Colonic mucosa (tissue), 4 donors: ENCODE measurements at regions not wholly inside any gene's neighbourhood (a gene's known extent, or its start where the extent isn't known, plus 50 kb on each side); places are given as distances from the start of the nearest gene placed in this dataset.

Experiments
- DNase-seq: peaks from one replicate; pipeline ENCODE4 v3.0.0-alpha.2; 2020
- H3K27ac ChIP-seq: fragments of 200-600 bp; one replicate; pipeline ENCODE4 v1.8.0; 2021
- H3K27me3 ChIP-seq: fragments of 200-600 bp; one replicate; pipeline ENCODE4 v1.8.0; 2021
- H3K36me3 ChIP-seq: fragments of 200-600 bp; one replicate; pipeline ENCODE4 v1.8.0; 2021
- H3K4me1 ChIP-seq: fragments of 200-600 bp; one replicate; pipeline ENCODE4 v1.8.0; 2021; ENCODE audit warnings: mild to moderate bottlenecking
- H3K4me3 ChIP-seq: fragments of 200-600 bp; one replicate; pipeline ENCODE4 v1.8.0; 2021
- H3K9ac ChIP-seq, 2 donors: one replicate each; pipeline ENCODE4 v1.7.0; 2013; ENCODE audit warnings: control low read depth in 2 of 2, low read depth in 2 of 2, low read length in 2 of 2
- H3K9me3 ChIP-seq: fragments of 200-600 bp; one replicate; pipeline ENCODE4 v1.8.0; 2021
- intact Hi-C: fragments of 100-400 bp; cut with DNase I; formaldehyde crosslinking; loops from one replicate; pipeline ENCODE4 v1.14.1; 2022
- TF ChIP-seq, protein P1 (sequence below): fragments of 200-600 bp; IDR thresholded peaks from one replicate; pipeline ENCODE4 v1.8.0; 2022; ENCODE audit warnings: antibody characterized with exemption, mild to moderate bottlenecking
- donor health status: healthy.
- donor health status: DM: no; HTN: no; CAD: no.
- donor health status: DM: no; HTN: no; CAD: no.

- no peaks in the 10 kb centered on the region for H3K4me1 ChIP-seq
- H3K27ac ChIP-seq = no peak overlapping the region
- no peaks in the 10 kb centered on the region for H3K9me3 ChIP-seq
- intact Hi-C loops = no loop called here
- H3K9ac ChIP-seq = no peak overlapping the region
- H3K36me3 ChIP-seq = no peaks in the 10 kb centered on the region
- H3K27me3 ChIP-seq = no peaks in the 10 kb centered on the region
- no peak for DNase-seq
- H3K4me3 ChIP-seq = no peak overlapping the region
- TF ChIP-seq, protein P1, sequence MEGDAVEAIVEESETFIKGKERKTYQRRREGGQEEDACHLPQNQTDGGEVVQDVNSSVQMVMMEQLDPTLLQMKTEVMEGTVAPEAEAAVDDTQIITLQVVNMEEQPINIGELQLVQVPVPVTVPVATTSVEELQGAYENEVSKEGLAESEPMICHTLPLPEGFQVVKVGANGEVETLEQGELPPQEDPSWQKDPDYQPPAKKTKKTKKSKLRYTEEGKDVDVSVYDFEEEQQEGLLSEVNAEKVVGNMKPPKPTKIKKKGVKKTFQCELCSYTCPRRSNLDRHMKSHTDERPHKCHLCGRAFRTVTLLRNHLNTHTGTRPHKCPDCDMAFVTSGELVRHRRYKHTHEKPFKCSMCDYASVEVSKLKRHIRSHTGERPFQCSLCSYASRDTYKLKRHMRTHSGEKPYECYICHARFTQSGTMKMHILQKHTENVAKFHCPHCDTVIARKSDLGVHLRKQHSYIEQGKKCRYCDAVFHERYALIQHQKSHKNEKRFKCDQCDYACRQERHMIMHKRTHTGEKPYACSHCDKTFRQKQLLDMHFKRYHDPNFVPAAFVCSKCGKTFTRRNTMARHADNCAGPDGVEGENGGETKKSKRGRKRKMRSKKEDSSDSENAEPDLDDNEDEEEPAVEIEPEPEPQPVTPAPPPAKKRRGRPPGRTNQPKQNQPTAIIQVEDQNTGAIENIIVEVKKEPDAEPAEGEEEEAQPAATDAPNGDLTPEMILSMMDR = no peak
Observed at GRCh38 chr15:39445931-39446330, 134.9 kb upstream of the THBS1 start.

- Histone ChIP-seq H3K4me1 (no peaks in the 10 kb centered on the region), H3K9ac (no peak overlapping the region), H3K36me3 (no peaks in the 10 kb centered on the region), H3K27ac (no peak overlapping the region), H3K27me3 (no peaks in the 10 kb centered on the region), H3K9me3 (no peaks in the 10 kb centered on the region), H3K4me3 (no peak overlapping the region)
- intact Hi-C loops = no loop called here
- TF ChIP-seq, protein P1 = no peak
- DNase-seq = no peak
Observed at GRCh38 chr15:39447346-39447745, 133.5 kb upstream of the THBS1 start.

GRCh38 chr15:39447881-39448280 lies 133.0 kb upstream of the THBS1 start:
- no peak overlapping the region for H3K9ac ChIP-seq
- no peaks in the 10 kb centered on the region for H3K9me3 ChIP-seq
- intact Hi-C loops = no loop called here

DNA sequence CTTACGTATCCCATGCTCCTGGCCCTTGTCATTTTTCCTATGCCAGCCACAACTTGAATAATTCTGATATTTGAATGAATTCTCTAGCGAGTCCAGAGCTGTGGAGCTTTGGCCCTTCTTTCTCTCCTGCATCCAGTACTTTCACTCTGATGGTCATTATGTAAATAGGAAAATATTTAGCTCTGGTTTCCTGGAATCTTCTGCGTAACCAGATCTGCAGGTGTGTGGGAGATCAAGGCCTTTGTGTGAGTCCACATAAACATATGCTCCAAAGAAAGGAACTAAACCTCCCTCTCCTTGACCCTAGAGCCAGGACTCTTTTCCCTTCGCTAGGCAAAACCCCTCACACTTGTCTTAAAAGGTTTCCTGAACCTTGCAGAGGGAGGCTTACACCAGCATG lies 132.5 kb upstream of the THBS1 start:
- no peaks in the 10 kb centered on the region for H3K9me3 ChIP-seq
- H3K4me1 ChIP-seq = no peaks in the 10 kb centered on the region
- DNase-seq = no peak
- no peak overlapping the region for H3K27ac ChIP-seq
- H3K4me3 ChIP-seq = no peak overlapping the region
- no peaks in the 10 kb centered on the region for H3K27me3 ChIP-seq
- TF ChIP-seq, protein P1 = no peak
- no peak overlapping the region for H3K9ac ChIP-seq
- intact Hi-C loops = no loop called here
- no peaks in the 10 kb centered on the region for H3K36me3 ChIP-seq

More at GRCh38 chr15:39447881-39448280, 133.0 kb upstream of the THBS1 start:
- no peak overlapping the region for H3K27ac ChIP-seq
- H3K4me1 ChIP-seq = no peaks in the 10 kb centered on the region
- no peak overlapping the region for H3K4me3 ChIP-seq
- H3K36me3 ChIP-seq = no peaks in the 10 kb centered on the region
- DNase-seq = no peak
- no peaks in the 10 kb centered on the region for H3K27me3 ChIP-seq
- TF ChIP-seq, protein P1 = no peak

DNA sequence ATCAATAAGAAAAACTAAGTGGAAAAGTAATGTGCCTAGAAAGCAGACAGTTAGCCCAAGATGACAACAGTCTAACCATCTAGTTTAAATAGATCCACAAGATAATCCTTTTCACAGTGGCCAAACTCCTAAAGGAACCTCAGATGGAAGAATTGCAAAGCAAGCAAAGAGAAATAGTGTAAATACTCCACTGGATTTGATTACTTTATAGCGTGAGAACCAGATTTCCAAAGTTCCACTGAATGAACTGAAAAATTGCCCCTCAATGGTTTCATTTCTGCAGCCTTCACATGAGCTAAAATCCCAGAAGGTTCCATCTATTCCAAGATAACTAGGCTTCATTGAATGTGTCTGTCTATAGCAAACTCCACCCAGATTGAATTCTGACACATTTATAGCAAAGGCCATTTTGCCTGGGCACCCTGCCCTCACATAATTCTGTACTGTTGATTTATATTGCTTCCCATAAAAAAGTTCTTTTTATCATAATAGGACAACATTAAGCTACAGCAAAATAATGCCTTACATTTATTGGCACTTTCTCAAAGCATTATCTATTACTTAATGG lies 129.7 kb upstream of the THBS1 start:
- no peak overlapping the region for H3K27ac ChIP-seq
- no peaks in the 10 kb centered on the region for H3K4me1 ChIP-seq
- no peaks in the 10 kb centered on the region for H3K9me3 ChIP-seq
- H3K4me3 ChIP-seq = no peak overlapping the region
- H3K27me3 ChIP-seq = no peaks in the 10 kb centered on the region
- intact Hi-C loops = loop anchor here (5.0 kb wide), 1 partner anchor 139 kb away; no protein-coding TSS in a partner anchor
- peak; percentile 69 for DNase-seq
- no peak overlapping the region for H3K9ac ChIP-seq
- TF ChIP-seq, protein P1 = no peak
- H3K36me3 ChIP-seq = no peaks in the 10 kb centered on the region
